GM18867 (cell line): ENCODE measurements at regions not wholly inside any gene's neighbourhood (a gene's known extent, or its start where the extent isn't known, plus 50 kb on each side); places are given as distances from the start of the nearest gene placed in this dataset.

Experiments
- ATAC-seq: cut with Tn5 transposase; IDR thresholded peaks from one replicate; pipeline ENCODE4 v1.9.1; 2021; ENCODE audit warnings: mild to moderate bottlenecking, moderate library complexity; ENCODE audit not compliant: unreplicated experiment

GRCh38 chr14:41418851-41419250 is 187.8 kb upstream of the LRFN5 start:
- no peak for ATAC-seq

DNA sequence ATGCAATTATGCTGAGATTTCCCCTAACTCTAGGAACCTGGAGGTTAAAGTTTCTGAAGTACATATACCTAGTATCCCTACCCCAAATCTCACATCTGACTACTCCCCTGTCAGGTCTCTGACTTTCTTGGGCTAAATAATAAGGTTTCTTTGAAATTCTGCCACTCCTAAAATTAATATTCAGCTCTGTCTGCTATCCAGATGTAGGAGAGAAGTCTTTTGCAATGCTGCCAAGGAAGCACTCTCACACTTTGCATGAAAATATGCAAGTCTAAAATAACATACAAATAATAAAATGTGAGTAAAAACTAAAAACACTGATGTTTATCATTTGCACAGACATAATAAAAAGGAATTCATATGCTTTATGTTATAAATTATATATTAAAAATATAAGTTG is 196.9 kb upstream of the LRFN5 start:
- no peak for ATAC-seq

- ATAC-seq: no peak
Measured at GRCh38 chr14:41404126-41404525, 202.6 kb upstream of the LRFN5 start.

DNA sequence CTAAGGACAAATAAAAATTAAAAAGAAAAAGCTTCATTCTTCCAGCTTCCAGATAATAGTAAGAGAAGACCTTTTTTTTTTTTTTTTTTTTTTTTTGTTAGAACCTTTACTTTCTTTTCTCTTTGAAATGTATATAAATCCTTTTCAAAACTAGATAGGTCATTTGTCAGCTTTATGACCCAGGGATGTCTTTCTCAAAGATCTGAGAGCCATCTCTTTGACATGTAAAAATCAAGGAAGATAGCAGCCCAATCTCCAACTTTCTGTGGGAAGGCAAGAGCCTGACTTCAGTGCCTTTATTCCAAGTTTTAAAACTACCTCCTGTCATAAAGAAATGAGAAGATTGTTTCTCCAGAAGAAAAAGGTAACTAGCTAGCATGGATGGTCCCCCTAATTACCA is 203.3 kb upstream of the LRFN5 start:
- no peak for ATAC-seq

GRCh38 chr14:41397926-41398325 is 208.8 kb upstream of the LRFN5 start:
- ATAC-seq: no peak

DNA sequence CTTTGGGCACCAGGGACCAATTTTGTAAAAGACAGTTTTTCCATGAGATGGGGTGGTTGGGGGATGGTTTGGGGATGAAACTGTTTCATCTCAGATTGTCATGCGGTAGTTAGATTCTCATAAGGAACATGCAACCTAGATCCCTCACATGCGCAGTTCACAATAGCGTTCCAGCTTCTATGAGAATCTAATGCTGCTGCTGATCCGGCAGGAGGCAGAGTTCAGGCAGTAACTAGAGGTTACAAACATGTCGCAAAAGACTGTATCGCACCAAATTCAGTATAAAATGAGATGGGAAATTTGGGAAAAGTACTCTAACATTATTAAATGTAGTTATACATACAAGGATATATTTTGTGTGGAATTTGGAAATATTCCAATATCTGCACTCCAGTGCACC is 213.2 kb upstream of the LRFN5 start:
- ATAC-seq: no peak

DNA sequence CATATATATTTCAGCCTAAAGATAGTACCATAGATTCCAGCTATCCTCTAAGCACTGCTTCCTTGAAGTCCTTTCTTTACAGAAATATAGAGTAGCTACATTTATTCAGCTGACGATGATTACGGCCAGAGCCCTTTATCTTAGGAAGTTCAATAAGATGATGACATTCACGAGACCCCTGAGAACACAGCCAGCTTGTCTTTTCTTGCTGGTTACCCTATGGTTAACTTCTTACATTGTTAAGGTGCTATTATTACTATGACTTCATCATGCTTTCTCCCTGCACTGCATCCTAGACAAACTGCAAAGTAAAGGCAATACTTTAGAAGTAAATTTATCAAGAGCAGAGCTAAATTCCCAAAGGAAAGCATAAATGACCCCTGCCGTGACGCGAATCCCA is 214.4 kb upstream of the LRFN5 start:
- ATAC-seq: no peak

GRCh38 chr14:41389355-41389754 is 217.3 kb upstream of the LRFN5 start:
- no peak for ATAC-seq

- no peak for ATAC-seq
Measured at GRCh38 chr14:41385797-41386196, 220.9 kb upstream of the LRFN5 start.

DNA sequence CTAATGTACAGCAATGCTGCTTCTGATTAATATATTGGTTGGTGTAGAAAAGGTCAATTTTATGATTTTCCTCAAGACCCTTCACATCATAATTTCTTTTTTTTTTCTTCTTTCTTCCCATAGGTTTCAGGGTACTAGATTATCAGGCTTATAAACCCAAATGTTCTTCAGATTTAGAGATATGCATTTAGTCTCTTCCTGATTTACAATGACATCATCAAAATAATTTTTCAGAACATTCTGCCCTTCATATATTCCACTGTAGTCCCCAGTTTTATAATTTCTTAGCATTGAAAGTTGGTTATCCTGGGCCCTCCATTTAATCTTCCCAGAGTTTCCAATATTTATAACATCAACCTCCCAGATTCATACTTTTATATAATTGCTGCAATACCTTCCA is 226.7 kb upstream of the LRFN5 start:
- no peak for ATAC-seq

DNA sequence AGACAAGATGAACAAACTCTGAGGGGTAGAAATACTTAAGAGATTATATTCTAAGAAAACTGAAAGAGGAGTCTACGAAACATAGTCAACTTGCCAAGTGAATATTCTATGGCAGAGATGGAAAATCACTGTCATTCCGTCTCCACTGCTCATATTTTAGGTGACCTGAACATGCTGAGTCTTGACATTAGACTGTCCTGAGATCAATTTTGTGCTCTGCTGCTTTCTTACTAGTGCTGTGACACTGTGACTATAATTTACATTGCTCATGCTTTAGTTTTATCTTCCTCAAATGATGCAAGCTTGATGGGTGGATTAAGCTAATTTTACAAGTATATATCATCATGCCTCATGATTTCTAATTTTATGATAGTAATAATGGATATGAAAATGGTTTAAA is 228.2 kb upstream of the LRFN5 start:
- no peak for ATAC-seq

- no peak for ATAC-seq
Measured at GRCh38 chr14:41377932-41378331, 228.7 kb upstream of the LRFN5 start.

DNA sequence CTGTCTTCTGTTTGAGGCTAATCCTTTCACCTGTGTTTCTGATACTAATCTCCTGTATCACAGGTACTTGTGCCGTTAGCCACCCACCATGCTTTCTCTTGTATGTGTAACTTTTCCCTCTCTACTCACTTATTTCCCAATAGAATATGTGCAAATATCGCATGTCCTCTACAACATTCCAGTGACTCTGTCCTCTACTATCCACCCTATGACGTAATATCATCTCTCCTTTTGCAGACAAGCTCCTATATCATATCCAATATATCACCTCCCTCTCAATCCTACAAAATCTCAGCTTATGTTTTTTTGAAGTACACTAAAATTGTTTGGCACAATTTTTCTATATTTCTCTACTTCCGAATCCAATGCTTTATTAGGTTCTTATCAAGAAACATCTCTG is 232.6 kb upstream of the LRFN5 start:
- no peak for ATAC-seq

- ATAC-seq: no peak
Measured at GRCh38 chr14:41362139-41362538, 244.5 kb upstream of the LRFN5 start.

- no peak for ATAC-seq
Measured at GRCh38 chr14:41360126-41360525, 246.6 kb upstream of the LRFN5 start.

DNA sequence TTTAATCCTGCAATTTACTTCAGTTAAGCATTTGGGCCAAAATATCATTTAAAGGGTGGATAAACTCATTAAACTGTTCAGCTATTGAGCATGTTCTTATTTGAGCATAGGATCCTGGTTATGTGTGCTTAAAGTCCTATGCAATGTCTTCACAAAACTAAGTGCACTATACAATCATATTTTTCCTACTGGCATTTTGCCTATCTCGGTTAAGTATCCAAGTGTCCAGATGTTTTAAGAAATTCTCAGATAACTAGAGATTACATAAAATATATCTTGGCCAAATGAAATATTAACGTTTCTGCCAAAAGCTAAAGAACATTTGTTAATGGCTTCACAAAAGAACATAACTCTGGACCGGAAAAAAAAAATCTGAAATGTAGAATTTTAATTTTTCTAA is 250.8 kb upstream of the LRFN5 start:
- no peak for ATAC-seq

DNA sequence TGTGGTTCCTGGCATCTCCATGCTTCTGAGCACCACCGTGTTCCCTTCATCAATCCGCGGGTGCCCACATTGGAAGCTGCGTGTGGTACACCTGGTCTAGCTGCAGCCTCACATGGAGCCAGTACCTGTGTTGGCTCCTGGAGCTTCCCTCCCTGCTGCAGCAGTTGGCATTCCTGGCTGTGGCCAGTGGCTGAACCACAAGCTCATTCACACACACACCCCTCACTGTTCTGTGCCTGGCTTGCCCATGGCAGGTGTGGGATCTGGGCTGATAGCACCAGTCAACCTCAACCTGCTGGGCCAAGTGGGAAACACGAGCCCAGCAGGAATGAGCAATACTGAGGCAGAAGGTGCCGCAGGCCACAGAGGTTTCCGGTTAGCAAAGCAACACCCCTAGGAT is 256.2 kb upstream of the LRFN5 start:
- no peak for ATAC-seq

DNA sequence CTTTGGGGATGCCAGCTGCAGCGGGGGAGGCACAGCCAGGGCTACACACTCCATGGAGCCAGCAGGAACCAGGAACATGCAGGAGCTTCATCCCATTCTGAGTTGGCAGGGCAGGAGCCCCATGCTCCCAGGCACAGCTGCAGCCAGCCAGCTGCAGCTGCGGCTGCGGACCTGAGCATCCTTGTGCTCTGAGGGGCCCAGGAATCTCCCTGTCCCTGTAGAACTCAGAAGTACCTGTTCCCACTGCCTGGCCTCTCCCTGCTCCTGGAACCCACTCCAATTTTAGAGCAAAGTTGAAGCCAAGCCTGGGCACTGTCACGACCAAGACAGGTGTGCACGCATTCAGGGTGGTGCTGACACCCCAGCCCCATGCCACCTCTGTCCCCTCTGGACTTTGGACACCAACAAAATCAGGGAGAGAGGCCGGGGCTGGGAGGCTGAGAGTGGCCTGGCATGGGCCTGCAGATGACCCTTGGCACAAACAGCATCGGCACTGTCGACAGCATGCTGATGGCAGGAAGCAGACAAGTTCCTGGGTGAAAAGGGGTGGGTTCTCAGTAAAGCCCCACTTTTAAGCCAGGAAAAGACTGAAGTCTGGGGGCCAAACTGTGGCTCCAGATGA is 257.3 kb upstream of the LRFN5 start:
- no peak for ATAC-seq

DNA sequence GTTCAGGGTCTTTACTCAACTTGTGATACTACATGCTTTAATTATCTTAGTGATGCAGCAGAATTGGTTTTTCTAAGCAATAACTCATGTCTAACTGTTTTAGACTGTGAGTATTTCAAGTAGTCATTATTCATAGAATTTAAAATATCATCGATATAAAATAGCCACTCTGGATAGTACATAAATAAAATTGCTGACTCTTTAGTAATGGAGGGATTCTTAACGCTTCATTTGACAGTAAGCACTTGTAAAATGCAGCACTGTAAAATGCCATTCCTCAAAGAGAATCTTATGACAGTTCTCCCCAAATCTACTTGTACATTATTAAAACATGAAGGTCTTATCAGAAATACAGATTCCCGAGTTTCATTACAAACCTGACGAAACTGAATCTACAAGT is 262.8 kb upstream of the LRFN5 start:
- ATAC-seq: no peak

GRCh38 chr14:41313196-41313595 is 293.5 kb upstream of the LRFN5 start:
- no peak for ATAC-seq

DNA sequence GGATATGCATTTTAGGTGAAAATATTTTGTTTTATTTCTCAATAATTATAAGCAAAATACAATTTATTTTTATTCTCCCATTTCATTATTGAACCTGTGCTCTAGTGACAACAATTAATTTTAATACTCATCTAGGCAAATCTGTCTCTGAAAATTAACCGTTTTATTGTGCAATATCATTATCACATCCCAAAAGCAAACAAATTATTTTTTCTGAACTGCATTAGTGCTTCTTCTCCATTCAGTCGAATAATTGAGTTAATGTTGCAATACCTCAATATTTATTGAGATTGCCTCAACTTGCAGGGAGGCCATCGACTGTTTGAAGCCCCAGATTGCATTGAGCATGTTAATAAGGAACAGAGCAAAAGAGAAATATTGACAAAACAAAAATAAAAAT is 303.2 kb upstream of the LRFN5 start:
- no peak for ATAC-seq

- ATAC-seq: no peak
Measured at GRCh38 chr14:41302776-41303175, 303.9 kb upstream of the LRFN5 start.

- ATAC-seq: no peak
Measured at GRCh38 chr14:41299924-41300323, 306.8 kb upstream of the LRFN5 start.

DNA sequence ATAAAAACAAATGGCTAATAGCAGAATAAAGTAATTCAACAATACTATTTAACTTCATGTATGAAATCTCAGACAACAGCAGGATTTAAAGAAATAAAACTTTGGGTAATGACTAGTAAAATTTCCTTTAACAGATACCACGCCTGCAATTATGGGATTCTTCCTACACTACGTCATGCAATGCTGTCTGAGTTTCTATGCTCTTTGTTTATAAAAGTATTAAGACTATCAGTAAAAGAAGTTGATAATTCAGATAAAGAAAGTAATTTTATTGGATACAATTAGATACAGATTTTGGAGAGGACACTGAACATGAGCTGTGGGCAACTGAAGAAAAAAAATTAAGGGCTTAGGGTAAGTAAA is 308.4 kb upstream of the LRFN5 start:
- ATAC-seq: no peak
